H1 (cell line): ENCODE measurements at regions not wholly inside any gene's neighbourhood (a gene's known extent, or its start where the extent isn't known, plus 50 kb on each side); places are given as distances from the start of the nearest gene placed in this dataset.

Experiments used
- CTCF ChIA-PET: fragments of 300-600 bp; sonication (Branson Sonifier 250); formaldehyde crosslinking; loops from one replicate; lab custom pipeline; 2021; ENCODE audit not compliant: partially characterized antibody; lab: Charles Lee
- POLR2A ChIA-PET: fragments of 300-600 bp; sonication (Branson Sonifier 250); formaldehyde crosslinking; loops from one replicate; lab custom pipeline; 2021; ENCODE audit warnings: inconsistent platforms; ENCODE audit not compliant: partially characterized antibody; lab: Charles Lee
- DNase-seq, 2 experiments: peaks; one replicate each; pipeline versions ENCODE4 v3.0.0 to v3.0.0-alpha.2; 2010 to 2022; ENCODE audit warnings: low spot score in 2 of 2, low read depth in 1 of 2, mixed read lengths in 1 of 2
- FAIRE-seq: peaks from 2 replicates; lab custom pipeline; 2011; peaks lifted over from hg19 to GRCh38; lab: Jason Lieb, UNC
- H2AFZ ChIP-seq: 2 replicates; pipeline ENCODE4 v1.8.1; 2012; ENCODE audit warnings: low read length, inconsistent platforms
- H2AK5ac ChIP-seq: 2 replicates; pipeline ENCODE4 v1.6.1; 2013; ENCODE audit warnings: low read depth, low read length
- H2BK120ac ChIP-seq: replicated peaks from 2 replicates; pipeline ENCODE3; 2013; ENCODE audit warnings: low read depth, low read length, inconsistent platforms
- H2BK12ac ChIP-seq: 2 replicates; pipeline ENCODE4 v1.6.1; 2013; ENCODE audit warnings: low read depth, low read length
- H2BK15ac ChIP-seq: 2 replicates; pipeline ENCODE4 v1.6.1; 2013; ENCODE audit warnings: low read length
- H2BK20ac ChIP-seq: 2 replicates; pipeline ENCODE4 v1.6.1; 2013; ENCODE audit warnings: low read length
- H2BK5ac ChIP-seq: 2 replicates; pipeline ENCODE4 v1.6.1; 2013; ENCODE audit warnings: low read depth, low read length
- H3K14ac ChIP-seq: 2 replicates; pipeline ENCODE4 v1.6.1; 2013; ENCODE audit warnings: inconsistent platforms; ENCODE audit not compliant: insufficient read length
- H3K18ac ChIP-seq: 2 replicates; pipeline ENCODE4 v1.6.1; 2013; ENCODE audit warnings: low read length; ENCODE audit errors: extremely low read depth
- H3K23ac ChIP-seq: 2 replicates; pipeline ENCODE4 v1.6.1; 2013; ENCODE audit warnings: inconsistent platforms; ENCODE audit not compliant: insufficient read length
- H3K23me2 ChIP-seq: 2 replicates; pipeline ENCODE4 v1.6.1; 2013; ENCODE audit warnings: low read depth, low read length
- H3K27ac ChIP-seq: 2 replicates; pipeline ENCODE4 v1.6.1; 2011; ENCODE audit warnings: low read depth, low read length, inconsistent platforms
- H3K27me3 ChIP-seq, 4 experiments: replicated peaks in 1 of 4; 1 replicate in 1 of 4; 2 replicates in 3 of 4; pipeline versions ENCODE4 v1.6.1 to v1.8.1; 2011 to 2013; ENCODE audit warnings: low read length in 3 of 4, mild to moderate bottlenecking in 3 of 4, inconsistent platforms in 2 of 4, mixed read lengths in 2 of 4, moderate library complexity in 1 of 4; ENCODE audit not compliant: control insufficient read depth in 3 of 4, insufficient read depth in 3 of 4; ENCODE audit errors: extremely low read depth in 1 of 4
- H3K36me3 ChIP-seq, 4 experiments: 2 replicates each; pipeline versions ENCODE4 v1.6.1 to v1.8.1; 2011 to 2013; ENCODE audit warnings: mild to moderate bottlenecking in 4 of 4, low read length in 3 of 4, moderate library complexity in 2 of 4, control low read depth in 1 of 4, inconsistent platforms in 1 of 4; ENCODE audit not compliant: insufficient read depth in 4 of 4, control insufficient read depth in 2 of 4
- H3K4ac ChIP-seq: replicated peaks from 2 replicates; pipeline ENCODE3; 2013; ENCODE audit warnings: low read length, low read depth, mixed read lengths, inconsistent platforms; ENCODE audit not compliant: insufficient read length
- H3K4me1 ChIP-seq, 4 experiments: replicated peaks in 1 of 4; 1 replicate in 1 of 4; 2 replicates in 3 of 4; pipeline versions ENCODE4 v1.6.1 to v1.8.1; 2011 to 2013; ENCODE audit warnings: low read length in 3 of 4, inconsistent platforms in 2 of 4, mixed read lengths in 1 of 4; ENCODE audit not compliant: insufficient read depth in 4 of 4, control insufficient read depth in 3 of 4
- H3K4me2 ChIP-seq, 2 experiments: 2 replicates each; pipeline versions ENCODE4 v1.6.1 to v1.8.1; 2011 to 2013; ENCODE audit warnings: low read depth in 2 of 2, low read length in 2 of 2, control low read depth in 1 of 2, inconsistent platforms in 1 of 2, mild to moderate bottlenecking in 1 of 2; ENCODE audit not compliant: insufficient read depth in 1 of 2
- H3K4me3 ChIP-seq, 4 experiments: fragments of 200-600, 300-600 bp in 1 of 4; sonication (generic), shearing (Covaris generic), sonication (Bioruptor Twin) in 1 of 4; 2 replicates each; pipeline versions ENCODE4 v1.5.1 to v1.8.1; 2011 to 2016; ENCODE audit warnings: low read length in 4 of 4, low read depth in 3 of 4, control low read depth in 2 of 4, inconsistent platforms in 2 of 4, mild to moderate bottlenecking in 2 of 4, mixed read lengths in 1 of 4, moderate library complexity in 1 of 4; ENCODE audit not compliant: insufficient read depth in 2 of 4; ENCODE audit errors: extremely low read depth in 1 of 4
- H3K56ac ChIP-seq: replicated peaks from 2 replicates; pipeline ENCODE3; 2013; ENCODE audit warnings: low read depth, mild to moderate bottlenecking, mixed read lengths, low read length, inconsistent platforms; ENCODE audit not compliant: insufficient read length
- H3K79me1 ChIP-seq: 2 replicates; pipeline ENCODE4 v1.6.1; 2013; ENCODE audit warnings: low read depth, low read length, control low read depth
- H3K79me2 ChIP-seq, 2 experiments: 2 replicates each; pipeline versions ENCODE4 v1.6.1 to v1.8.1; 2012 to 2013; ENCODE audit warnings: low read length in 2 of 2, mild to moderate bottlenecking in 2 of 2, inconsistent platforms in 1 of 2; ENCODE audit not compliant: insufficient read depth in 2 of 2, control insufficient read depth in 1 of 2
- H3K9ac ChIP-seq, 4 experiments: replicated peaks in 1 of 4; 1 replicate in 1 of 4; 2 replicates in 3 of 4; pipeline versions ENCODE4 v1.6.1 to v1.8.1; 2011 to 2013; ENCODE audit warnings: low read depth in 3 of 4, low read length in 3 of 4, control low read depth in 2 of 4, mild to moderate bottlenecking in 2 of 4, moderate library complexity in 2 of 4, inconsistent platforms in 1 of 4; ENCODE audit errors: extremely low read depth in 1 of 4
- H3K9me3 ChIP-seq, 2 experiments: 2 replicates each; pipeline versions ENCODE4 v1.6.1 to v1.8.1; 2012 to 2013; ENCODE audit warnings: mild to moderate bottlenecking in 2 of 2, moderate library complexity in 2 of 2, control low read depth in 1 of 2, inconsistent platforms in 1 of 2, low read depth in 1 of 2, low read length in 1 of 2, mixed read lengths in 1 of 2; ENCODE audit not compliant: insufficient read depth in 2 of 2
- H4K20me1 ChIP-seq, 2 experiments: replicated peaks in 1 of 2; 2 replicates each; pipeline versions ENCODE3 to v1.8.1; 2011 to 2013; ENCODE audit warnings: inconsistent platforms in 2 of 2, low read length in 2 of 2, mild to moderate bottlenecking in 1 of 2; ENCODE audit not compliant: insufficient read depth in 2 of 2, control insufficient read depth in 1 of 2
- H4K5ac ChIP-seq: 2 replicates; pipeline ENCODE4 v1.6.1; 2013; ENCODE audit warnings: low read length, low read depth, mixed read lengths, inconsistent platforms; ENCODE audit not compliant: insufficient read length
- H4K8ac ChIP-seq: 2 replicates; pipeline ENCODE4 v1.8.0; 2013; ENCODE audit warnings: mild to moderate bottlenecking, moderate library complexity, low read length, inconsistent platforms; ENCODE audit not compliant: insufficient read depth; ENCODE audit errors: extremely low read depth
- H4K91ac ChIP-seq: replicated peaks from 2 replicates; pipeline ENCODE3; 2013; ENCODE audit warnings: low read length, mixed read lengths, inconsistent platforms; ENCODE audit not compliant: insufficient read length
- ASH2L ChIP-seq: fragments of 200-600, 300-600 bp; sonication (generic); IDR thresholded peaks from one replicate; pipeline ENCODE4 v1.7.1; 2017; ENCODE audit warnings: low read length
- GABPA ChIP-seq: IDR thresholded peaks from 2 replicates; pipeline ENCODE4 v1.6.1; 2011; ENCODE audit warnings: mild to moderate bottlenecking, low read length, moderate library complexity, borderline replicate concordance; ENCODE audit not compliant: insufficient read depth
- JUN ChIP-seq: IDR thresholded peaks from 2 replicates; pipeline ENCODE4 v1.6.1; 2011; ENCODE audit warnings: low read depth, mild to moderate bottlenecking, improper control_type of control experiment, low read length
- KDM4A ChIP-seq: IDR thresholded peaks from one replicate; pipeline ENCODE4 v1.7.1; 2012; ENCODE audit warnings: low read depth, mild to moderate bottlenecking, moderate library complexity, low read length, inconsistent platforms; ENCODE audit not compliant: severe bottlenecking
- KDM5A ChIP-seq: fragments of 200-600 bp; IDR thresholded peaks from 2 replicates; pipeline ENCODE4 v1.7.1; 2012; ENCODE audit warnings: mild to moderate bottlenecking, low read length, inconsistent platforms, mixed read lengths
- MAFK ChIP-seq: IDR thresholded peaks from 2 replicates; pipeline ENCODE4 v1.6.1; 2012; ENCODE audit warnings: low read depth, mild to moderate bottlenecking, improper control_type of control experiment, low read length
- NRF1 ChIP-seq: IDR thresholded peaks from 2 replicates; pipeline ENCODE4 v1.6.1; 2011; ENCODE audit warnings: mild to moderate bottlenecking, low read depth, low read length, improper control_type of control experiment
- SIN3A ChIP-seq, 2 experiments: IDR thresholded peaks in 1 of 2; conservative IDR thresholded peaks in 1 of 2; 2 replicates each; pipeline ENCODE4 v1.6.1; 2011 to 2012; ENCODE audit warnings: low read length in 2 of 2, improper control_type of control experiment in 1 of 2, low read depth in 1 of 2, mild to moderate bottlenecking in 1 of 2
- SP4 ChIP-seq: IDR thresholded peaks from 2 replicates; pipeline ENCODE4 v1.6.1; 2012; ENCODE audit warnings: low read length, inconsistent platforms
- SRF ChIP-seq: IDR thresholded peaks from 2 replicates; pipeline ENCODE4 v1.6.1; 2011; ENCODE audit warnings: mild to moderate bottlenecking, low read depth, low read length, moderate library complexity
- SUZ12 ChIP-seq: fragments of 200-600 bp; sonication (generic); IDR thresholded peaks from 2 replicates; pipeline ENCODE4 v1.6.1; 2012; ENCODE audit warnings: mild to moderate bottlenecking, inconsistent platforms, low read length, moderate library complexity, mixed read lengths
- TAF1 ChIP-seq: IDR thresholded peaks from 2 replicates; pipeline ENCODE4 v1.6.1; 2011; ENCODE audit warnings: mild to moderate bottlenecking, low read depth, low read length
- WGBS, 2 experiments: shearing (Covaris generic) in 1 of 2; methylation state at CpG; one replicate each; pipeline versions ENCODE4 v1.1.6 to v1.1.7; 2013 to 2015; ENCODE audit warnings: low lambda C conversion rate in 2 of 2, mixed read lengths in 2 of 2, inconsistent platforms in 1 of 2, low coverage in 1 of 2, missing lambda C conversion rate in 1 of 2; ENCODE audit not compliant: insufficient replicate concordance in 2 of 2, insufficient coverage in 1 of 2, insufficient read length in 1 of 2; ENCODE audit errors: extremely low coverage in 1 of 2, missing lambda C conversion rate in 1 of 2; 5-methylcytosine and 5-hydroxymethylcytosine counted together
- TF ChIP-seq, protein P1 (sequence below), 3 experiments: IDR thresholded peaks; 1 replicate in 2 of 3; 2 replicates in 1 of 3; pipeline versions ENCODE4 v1.5.1 to v1.6.1; 2011; ENCODE audit warnings: low read length in 3 of 3, mild to moderate bottlenecking in 3 of 3, inconsistent platforms in 2 of 3, low read depth in 1 of 3, moderate library complexity in 1 of 3; ENCODE audit not compliant: insufficient read depth in 1 of 3; ENCODE audit errors: control extremely low read depth in 1 of 3

DNA sequence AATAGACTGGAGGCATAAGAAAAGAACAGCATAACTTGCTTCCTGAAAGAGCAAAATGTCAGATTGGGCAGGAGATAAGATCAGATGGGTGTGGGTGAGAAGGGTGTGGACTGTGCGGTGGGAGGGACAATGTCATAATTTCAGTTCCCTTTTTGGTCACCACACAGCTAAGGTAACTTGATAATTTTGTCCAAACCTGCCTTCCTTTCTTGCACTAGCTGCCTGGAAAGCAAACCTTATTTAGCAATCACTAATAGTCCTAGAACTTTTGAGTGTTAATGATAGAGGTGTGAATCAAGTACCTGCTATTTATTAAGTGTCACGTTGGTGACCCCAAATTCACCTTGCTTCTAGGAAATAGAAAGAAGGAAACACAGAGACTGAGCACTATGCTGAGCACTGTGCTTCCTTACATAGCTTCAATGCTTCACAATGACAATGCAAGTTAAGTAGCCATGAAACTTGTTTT lies 72.4 kb upstream of the SP4 start:
- Histone ChIP-seq H3K27me3 (no peaks in the 10 kb centered on the region), H2BK20ac (no peak overlapping the region), H3K9me3 (no peaks in the 10 kb centered on the region), H3K14ac (no peak overlapping the region), H3K23me2 (no peaks in the 10 kb centered on the region), H4K20me1 (no peaks in the 10 kb centered on the region), H2BK120ac (no peak overlapping the region), H3K4ac (no peak overlapping the region), H2AFZ (no peak overlapping the region), H2AK5ac (no peak overlapping the region), H3K4me3 (no peak overlapping the region), H4K5ac (no peak overlapping the region), H4K91ac (no peak overlapping the region), H2BK5ac (no peak overlapping the region), H2BK12ac (no peak overlapping the region), H3K79me1 (no peaks in the 10 kb centered on the region), H3K4me1 (no peaks in the 10 kb centered on the region), H3K4me2 (no peak overlapping the region), H2BK15ac (no peak overlapping the region), H3K79me2 (no peaks in the 10 kb centered on the region), H3K27ac (no peak overlapping the region), H4K8ac (no peak overlapping the region), H3K9ac (no peak overlapping the region), H3K23ac (no peak overlapping the region), H3K18ac (no peak overlapping the region), H3K56ac (no peak overlapping the region), H3K36me3 (no peaks in the 10 kb centered on the region)
- FAIRE-seq (no peak), DNase-seq (no peak)
- ChIA-PET POLR2A (no interaction called here), CTCF (no interaction called here)
- 93% methylated on average over 2 of the region's 2 CpGs; no CpG with 5 or more reads in 1 of the 2 experiments for WGBS, 2 experiments
- TF ChIP-seq KDM4A = no peak
- TF ChIP-seq, protein P1, sequence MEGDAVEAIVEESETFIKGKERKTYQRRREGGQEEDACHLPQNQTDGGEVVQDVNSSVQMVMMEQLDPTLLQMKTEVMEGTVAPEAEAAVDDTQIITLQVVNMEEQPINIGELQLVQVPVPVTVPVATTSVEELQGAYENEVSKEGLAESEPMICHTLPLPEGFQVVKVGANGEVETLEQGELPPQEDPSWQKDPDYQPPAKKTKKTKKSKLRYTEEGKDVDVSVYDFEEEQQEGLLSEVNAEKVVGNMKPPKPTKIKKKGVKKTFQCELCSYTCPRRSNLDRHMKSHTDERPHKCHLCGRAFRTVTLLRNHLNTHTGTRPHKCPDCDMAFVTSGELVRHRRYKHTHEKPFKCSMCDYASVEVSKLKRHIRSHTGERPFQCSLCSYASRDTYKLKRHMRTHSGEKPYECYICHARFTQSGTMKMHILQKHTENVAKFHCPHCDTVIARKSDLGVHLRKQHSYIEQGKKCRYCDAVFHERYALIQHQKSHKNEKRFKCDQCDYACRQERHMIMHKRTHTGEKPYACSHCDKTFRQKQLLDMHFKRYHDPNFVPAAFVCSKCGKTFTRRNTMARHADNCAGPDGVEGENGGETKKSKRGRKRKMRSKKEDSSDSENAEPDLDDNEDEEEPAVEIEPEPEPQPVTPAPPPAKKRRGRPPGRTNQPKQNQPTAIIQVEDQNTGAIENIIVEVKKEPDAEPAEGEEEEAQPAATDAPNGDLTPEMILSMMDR (IDR thresholded peaks at IDR 0.05; ENCODE audit: control extremely low read depth in 1 of 3, insufficient read depth in 1 of 3, low read depth in 1 of 3, low read length in 3 of 3) = no peak
- no peak for TF ChIP-seq JUN
- TF ChIP-seq SP4 = no peak
- TF ChIP-seq NRF1 = no peak
- TF ChIP-seq SUZ12 = no peak
- TF ChIP-seq GABPA = no peak
- TF ChIP-seq SRF = no peak
- no peak for TF ChIP-seq TAF1
- TF ChIP-seq ASH2L = no peak
- no peak for TF ChIP-seq KDM5A
- no peak for TF ChIP-seq MAFK
- TF ChIP-seq SIN3A (conservative IDR thresholded peaks at IDR 0.05 in 1 of 2, IDR thresholded peaks at IDR 0.05 in 1 of 2; ENCODE audit: low read depth in 1 of 2, low read length in 2 of 2) = no peak
